Body of pancreas (tissue), 4 donors: ENCODE measurements at regions not wholly inside any gene's neighbourhood (a gene's known extent, or its start where the extent isn't known, plus 50 kb on each side); places are given as distances from the start of the nearest gene placed in this dataset.

Source experiments
- CTCF ChIP-seq, 7 experiments: fragments of 450-650 bp in 4 of 7; fragments of 200-600 bp in 3 of 7; sonication (generic) in 3 of 7; IDR thresholded peaks; one replicate each; pipeline ENCODE4 v1.5.1; 2016 to 2019; ENCODE audit warnings: antibody characterized with exemption in 7 of 7
- POLR2A ChIP-seq, 3 donors: fragments of 450-650 bp; IDR thresholded peaks; one replicate each; pipeline ENCODE4 v1.6.1; 2016; ENCODE audit warnings: antibody characterized with exemption in 3 of 3, mild to moderate bottlenecking in 2 of 3

GRCh38 chr4:56755901-56756300 lies 65.6 kb downstream of the SPINK2 start:
- TF ChIP-seq CTCF (IDR thresholded peaks at IDR 0.05), result no peak
- TF ChIP-seq POLR2A (IDR thresholded peaks at IDR 0.05), result no peak
